Forelimb muscle (tissue), 1 donor: ENCODE measurements at regions not wholly inside any gene's neighbourhood (a gene's known extent, or its start where the extent isn't known, plus 50 kb on each side); places are given as distances from the start of the nearest gene placed in this dataset.

Experiments
- DNase-seq: peaks from one replicate; pipeline ENCODE4 v3.0.0-alpha.2; 2013; ENCODE audit warnings: low read depth

- DNase-seq: no peak
These were observed 551.4 kb downstream of the BUD13 start for GRCh38 chr11:116221351-116221750.

GRCh38 chr11:116219171-116219635 lies 553.6 kb downstream of the BUD13 start:
- DNase-seq: no peak

GRCh38 chr11:116217441-116217840 lies 555.3 kb downstream of the BUD13 start:
- DNase-seq: no peak

- no peak for DNase-seq
These were observed 555.8 kb downstream of the BUD13 start for GRCh38 chr11:116217006-116217405.

- no peak for DNase-seq
These were observed 557.2 kb downstream of the BUD13 start for GRCh38 chr11:116215471-116216113.

- no peak for DNase-seq
These were observed 561.6 kb downstream of the BUD13 start for GRCh38 chr11:116211147-116211546.

GRCh38 chr11:116210663-116211062 lies 562.1 kb downstream of the BUD13 start:
- no peak for DNase-seq

- DNase-seq: no peak
These were observed 563.5 kb downstream of the BUD13 start for GRCh38 chr11:116209255-116209654.

GRCh38 chr11:116207421-116208141 lies 565.2 kb downstream of the BUD13 start:
- no peak for DNase-seq

- DNase-seq: no peak
These were observed 565.8 kb downstream of the BUD13 start for GRCh38 chr11:116207019-116207418.

GRCh38 chr11:116202922-116203321 lies 569.9 kb downstream of the BUD13 start:
- DNase-seq: no peak

GRCh38 chr11:116200564-116200963 lies 572.2 kb downstream of the BUD13 start:
- DNase-seq: no peak

- no peak for DNase-seq
These were observed 573.6 kb downstream of the BUD13 start for GRCh38 chr11:116199182-116199581.

GRCh38 chr11:116194156-116194904 lies 578.5 kb downstream of the BUD13 start:
- DNase-seq: no peak

GRCh38 chr11:116193321-116194131 lies 579.3 kb downstream of the BUD13 start:
- no peak for DNase-seq

GRCh38 chr11:116192509-116193210 lies 580.1 kb downstream of the BUD13 start:
- no peak for DNase-seq

- DNase-seq: no peak
These were observed 581.9 kb downstream of the BUD13 start for GRCh38 chr11:116190861-116191260.

- no peak for DNase-seq
These were observed 583.2 kb downstream of the BUD13 start for GRCh38 chr11:116189408-116190170.

- DNase-seq: no peak
These were observed 584.4 kb downstream of the BUD13 start for GRCh38 chr11:116188350-116188749.

GRCh38 chr11:116187026-116187425 lies 585.8 kb downstream of the BUD13 start:
- DNase-seq: no peak
